CD14-positive monocyte (primary cell): ENCODE measurements at regions not wholly inside any gene's neighbourhood (a gene's known extent, or its start where the extent isn't known, plus 50 kb on each side); places are given as distances from the start of the nearest gene placed in this dataset.

Source experiments
- DNase-seq, 3 donors: peaks; one replicate each; pipeline ENCODE4 v3.0.0-alpha.2; 2011 to 2022
- H2AFZ ChIP-seq: 2 replicates; pipeline ENCODE4 v1.6.0; 2012; ENCODE audit warnings: mild to moderate bottlenecking, low read depth, low read length, inconsistent platforms; ENCODE audit not compliant: insufficient read depth, poor library complexity, severe bottlenecking
- H3K27ac ChIP-seq, 2 donors: 1 replicate in 1 of 2; 2 replicates in 1 of 2; pipeline ENCODE4 v1.5.1; 2012 to 2013; ENCODE audit warnings: low read length in 2 of 2, control low read depth in 1 of 2, inconsistent platforms in 1 of 2, low read depth in 1 of 2, mild to moderate bottlenecking in 1 of 2
- H3K27me3 ChIP-seq, 2 donors: one replicate each; pipeline versions ENCODE4 v1.6.0 to v1.6.1; 2011 to 2013; ENCODE audit warnings: low read length in 2 of 2; ENCODE audit not compliant: control insufficient read depth in 2 of 2, insufficient read depth in 2 of 2
- H3K36me3 ChIP-seq, 2 donors: replicated peaks in 1 of 2; 1 replicate in 1 of 2; 2 replicates in 1 of 2; pipeline versions ENCODE4 v1.5.1 to v1.6.1; 2012 to 2013; ENCODE audit warnings: low read length in 2 of 2, control low read depth in 1 of 2, inconsistent platforms in 1 of 2, mild to moderate bottlenecking in 1 of 2; ENCODE audit not compliant: insufficient read depth in 2 of 2, control insufficient read depth in 1 of 2
- H3K4me1 ChIP-seq, 2 donors: 1 replicate in 1 of 2; 2 replicates in 1 of 2; pipeline versions ENCODE4 v1.5.1 to v1.6.1; 2012 to 2013; ENCODE audit warnings: low read length in 2 of 2, control low read depth in 1 of 2, inconsistent platforms in 1 of 2, mild to moderate bottlenecking in 1 of 2, moderate library complexity in 1 of 2; ENCODE audit not compliant: insufficient read depth in 2 of 2, control insufficient read depth in 1 of 2
- H3K4me2 ChIP-seq: replicated peaks from 2 replicates; pipeline ENCODE3; 2012; ENCODE audit warnings: low read length, moderate library complexity, mild to moderate bottlenecking; ENCODE audit not compliant: poor library complexity, severe bottlenecking; ENCODE audit errors: extremely low read depth
- H3K4me3 ChIP-seq, 3 experiments: fragments of 200-600 bp in 1 of 3; sonication (generic) in 1 of 3; replicated peaks in 1 of 3; 1 replicate in 2 of 3; 2 replicates in 1 of 3; pipeline ENCODE4 v1.5.1; 2011 to 2013; ENCODE audit warnings: low read length in 3 of 3, mild to moderate bottlenecking in 3 of 3, control low read depth in 2 of 3, low read depth in 2 of 3, inconsistent platforms in 1 of 3, moderate library complexity in 1 of 3
- H3K79me2 ChIP-seq: 2 replicates; pipeline ENCODE4 v1.6.0; 2012; ENCODE audit warnings: mild to moderate bottlenecking, control low read depth, inconsistent platforms, low read length, moderate library complexity; ENCODE audit not compliant: insufficient read depth
- H3K9ac ChIP-seq: 2 replicates; pipeline ENCODE4 v1.6.0; 2017; ENCODE audit warnings: low read length, mild to moderate bottlenecking; ENCODE audit not compliant: insufficient read depth, poor library complexity, severe bottlenecking
- H3K9me3 ChIP-seq, 2 donors: replicated peaks in 1 of 2; 1 replicate in 1 of 2; 2 replicates in 1 of 2; pipeline versions ENCODE4 v1.5.1 to v1.6.1; 2012 to 2013; ENCODE audit warnings: low read length in 2 of 2, control low read depth in 1 of 2; ENCODE audit not compliant: control insufficient read depth in 1 of 2, insufficient read depth in 1 of 2
- H4K20me1 ChIP-seq: 2 replicates; pipeline ENCODE4 v1.6.0; 2012; ENCODE audit warnings: mild to moderate bottlenecking, low read length, control low read depth, moderate library complexity; ENCODE audit not compliant: insufficient read depth
- H3K27ac Mint-ChIP-seq, 7 donors: one replicate each; pipeline ENCODE4 v1.8.0; 2020; ENCODE audit warnings: mild to moderate bottlenecking in 7 of 7, mixed read lengths in 7 of 7, moderate library complexity in 6 of 7, inconsistent platforms in 2 of 7
- H3K27me3 Mint-ChIP-seq, 3 donors: one replicate each; pipeline ENCODE4 v1.8.0; 2021 to 2022; ENCODE audit warnings: low read depth in 3 of 3, mild to moderate bottlenecking in 3 of 3, mixed read lengths in 3 of 3, moderate library complexity in 3 of 3, inconsistent platforms in 1 of 3
- H3K36me3 Mint-ChIP-seq, 2 donors: one replicate each; pipeline ENCODE4 v1.8.0; 2020; ENCODE audit warnings: mixed read lengths in 2 of 2, inconsistent platforms in 1 of 2, mild to moderate bottlenecking in 1 of 2
- H3K4me1 Mint-ChIP-seq: one replicate; pipeline ENCODE4 v1.8.0; 2020; ENCODE audit warnings: mild to moderate bottlenecking, mixed read lengths
- H3K4me3 Mint-ChIP-seq, 2 donors: one replicate each; pipeline ENCODE4 v1.8.0; 2020; ENCODE audit warnings: mild to moderate bottlenecking in 2 of 2, mixed read lengths in 2 of 2, moderate library complexity in 1 of 2
- H3K9me3 Mint-ChIP-seq, 7 donors: one replicate each; pipeline ENCODE4 v1.8.0; 2020 to 2022; ENCODE audit warnings: mixed read lengths in 7 of 7, mild to moderate bottlenecking in 6 of 7, moderate library complexity in 6 of 7, inconsistent platforms in 2 of 7
- CTCF ChIP-seq: fragments of 200-600 bp; IDR thresholded peaks from one replicate; pipeline ENCODE4 v1.8.0; 2022; ENCODE audit warnings: antibody characterized with exemption, mild to moderate bottlenecking
- WGBS: methylation state at CpG from one replicate; pipeline ENCODE4 v1.1.5; 2013; ENCODE audit warnings: missing lambda C conversion rate; ENCODE audit not compliant: insufficient coverage; 5-methylcytosine and 5-hydroxymethylcytosine counted together
- intact Hi-C, 2 donors: fragments of 100-400 bp; cut with micrococcal nuclease; formaldehyde crosslinking; loops; one replicate each; pipeline versions ENCODE4 v1.15.0 to v1.15.1; 2023

GRCh38 chrX:113743069-113743468 is 840.8 kb upstream of the HTR2C start:
- Histone ChIP-seq H3K79me2 (no peaks in the 10 kb centered on the region), H3K4me3 (no peak overlapping the region), H3K27ac (no peak overlapping the region), H3K27me3 (no peaks in the 10 kb centered on the region), H3K9me3 (no peaks in the 10 kb centered on the region), H3K36me3 (no peaks in the 10 kb centered on the region), H3K4me2 (no peak overlapping the region), H3K9ac (no peak overlapping the region), H3K4me1 (no peaks in the 10 kb centered on the region), H4K20me1 (no peaks in the 10 kb centered on the region), H2AFZ (no peak overlapping the region)
- no peak for TF ChIP-seq CTCF
- no CpG with 5 or more reads among the region's 1 CpG for WGBS
- Mint-ChIP-seq H3K4me1 (no peaks in the 10 kb centered on the region), H3K9me3 (no peaks in the 10 kb centered on the region), H3K4me3 (no peak overlapping the region), H3K27me3 (peaks cover 0 to 8% (median 0%) of the 10 kb centered on the region in 3 donors), H3K36me3 (no peaks in the 10 kb centered on the region), H3K27ac (no peak overlapping the region)
- intact Hi-C loops, result no loop called here
- DNase-seq, result no peak

GRCh38 chrX:113741744-113742143 is 842.1 kb upstream of the HTR2C start:
- DNase-seq, result no peak
- H2AFZ ChIP-seq, result no peak overlapping the region
- H3K9me3 ChIP-seq, result no peaks in the 10 kb centered on the region
- intact Hi-C loops, result no loop called here
- no peak overlapping the region for H3K9ac ChIP-seq
- no peaks in the 10 kb centered on the region for H3K9me3 Mint-ChIP-seq
- H3K36me3 Mint-ChIP-seq, result no peaks in the 10 kb centered on the region
- H3K79me2 ChIP-seq, result no peaks in the 10 kb centered on the region
- TF ChIP-seq CTCF, result no peak
- H3K4me3 ChIP-seq, result no peak overlapping the region
- no peaks in the 10 kb centered on the region for H3K27me3 ChIP-seq
- H3K36me3 ChIP-seq, result no peaks in the 10 kb centered on the region
- H4K20me1 ChIP-seq, result no peaks in the 10 kb centered on the region
- H3K4me3 Mint-ChIP-seq, result no peak overlapping the region
- WGBS, result no CpG with 5 or more reads among the region's 2 CpGs
- H3K4me1 Mint-ChIP-seq, result no peaks in the 10 kb centered on the region
- H3K27ac Mint-ChIP-seq, result no peak overlapping the region
- H3K4me2 ChIP-seq, result no peak overlapping the region
- H3K4me1 ChIP-seq, result no peaks in the 10 kb centered on the region
- no peak overlapping the region for H3K27ac ChIP-seq
- peaks cover 0 to 8% (median 0%) of the 10 kb centered on the region in 3 donors for H3K27me3 Mint-ChIP-seq
